Neural progenitor cell (in vitro differentiated cells): ENCODE measurements at regions not wholly inside any gene's neighbourhood (a gene's known extent, or its start where the extent isn't known, plus 50 kb on each side); places are given as distances from the start of the nearest gene placed in this dataset.

Source experiments
- CTCF ChIP-seq: fragments of 200-600 bp; sonication (generic); IDR thresholded peaks from 2 replicates; pipeline ENCODE4 v1.5.1; 2017; ENCODE audit warnings: antibody characterized with exemption, mild to moderate bottlenecking
- EZH2 ChIP-seq: fragments of 200-600 bp; sonication (generic); IDR thresholded peaks from 2 replicates; pipeline ENCODE4 v1.6.1; 2017; ENCODE audit warnings: antibody characterized with exemption, mild to moderate bottlenecking, moderate library complexity

- TF ChIP-seq CTCF: no peak
- no peak for TF ChIP-seq EZH2
Observed at GRCh38 chr14:104351849-104352492, 213.6 kb downstream of the KIF26A start.
